Fibroblast of the aortic adventitia (primary cell): ENCODE measurements at regions not wholly inside any gene's neighbourhood (a gene's known extent, or its start where the extent isn't known, plus 50 kb on each side); places are given as distances from the start of the nearest gene placed in this dataset.
"Not testable (repeated sequence)": the region's sequence is repeated elsewhere in the genome, so short reads cannot be mapped to it uniquely, and the experiment has no call there.

ENCODE experiments used
- DNase-seq: peaks from one replicate; pipeline ENCODE4 v3.0.0-alpha.2; 2010; ENCODE audit warnings: low read depth
- H3K4me3 ChIP-seq: 2 replicates; pipeline ENCODE4 v1.5.1; 2011; ENCODE audit warnings: low read depth, mild to moderate bottlenecking, control low read depth, low read length, moderate library complexity
- CTCF ChIP-seq: IDR thresholded peaks from 2 replicates; pipeline ENCODE4 v1.5.1; 2011; ENCODE audit warnings: mild to moderate bottlenecking, low read length, control low read depth, inconsistent platforms; ENCODE audit not compliant: insufficient read depth

- no peak for TF ChIP-seq CTCF
- DNase-seq: no peak
- no peak overlapping the region for H3K4me3 ChIP-seq
Measured at GRCh38 chr5:88656221-88656950, 226.6 kb downstream of the MEF2C start.

GRCh38 chr5:88653471-88653870 is 229.5 kb downstream of the MEF2C start:
- DNase-seq: no peak
- no peak overlapping the region for H3K4me3 ChIP-seq
- no peak for TF ChIP-seq CTCF

GRCh38 chr5:88647901-88648300 is 235.1 kb downstream of the MEF2C start:
- no peak for TF ChIP-seq CTCF
- DNase-seq: no peak
- no peak overlapping the region for H3K4me3 ChIP-seq

GRCh38 chr5:88646866-88647265 is 236.1 kb downstream of the MEF2C start:
- no peak overlapping the region for H3K4me3 ChIP-seq
- no peak for DNase-seq
- no peak for TF ChIP-seq CTCF

GRCh38 chr5:88644676-88645075 is 238.3 kb downstream of the MEF2C start:
- no peak for DNase-seq
- no peak for TF ChIP-seq CTCF
- no peak overlapping the region for H3K4me3 ChIP-seq

GRCh38 chr5:88643315-88643714 is 239.7 kb downstream of the MEF2C start:
- DNase-seq: no peak
- no peak overlapping the region for H3K4me3 ChIP-seq
- TF ChIP-seq CTCF: no peak

- H3K4me3 ChIP-seq: no peak overlapping the region
- DNase-seq: no peak
- no peak for TF ChIP-seq CTCF
Measured at GRCh38 chr5:88634014-88634413, 249.0 kb downstream of the MEF2C start.

- not testable (repeated sequence) for DNase-seq, H3K4me3 ChIP-seq
Measured at GRCh38 chr5:88622890-88623289, 260.1 kb downstream of the MEF2C start.

GRCh38 chr5:88615767-88616166 is 267.2 kb downstream of the MEF2C start:
- not testable (repeated sequence) for H3K4me3 ChIP-seq, DNase-seq
